ENCODE measurements at regions not wholly inside any gene's neighbourhood (a gene's known extent, or its start where the extent isn't known, plus 50 kb on each side); places are given as distances from the start of the nearest gene placed in this dataset.
"Not testable (repeated sequence)": the region's sequence is repeated elsewhere in the genome, so short reads cannot be mapped to it uniquely, and the experiment has no call there.

DNA sequence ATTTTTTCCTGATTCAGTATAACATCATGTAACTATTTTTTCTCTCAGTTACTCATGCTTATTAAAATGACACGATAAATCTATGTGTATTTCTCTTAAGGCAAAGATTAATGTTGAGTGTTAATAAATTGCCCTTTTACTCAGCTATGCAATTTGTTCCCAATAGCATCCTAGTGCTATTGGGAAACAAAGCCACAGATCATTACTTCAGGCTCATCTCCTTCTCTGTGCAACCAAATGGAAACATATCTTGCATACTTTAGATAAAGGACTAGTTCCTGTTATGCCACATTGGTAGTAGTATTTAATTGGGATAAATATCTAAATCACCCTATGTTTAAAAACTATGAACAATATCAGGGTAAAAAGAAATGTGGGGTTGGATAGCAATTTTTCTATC is 106.2 kb downstream of the PLPPR4 start:
- Histone ChIP-seq H3K27ac (no peak overlapping the region), H3K27me3 (no peaks in the 10 kb centered on the region)
- intact Hi-C loops (cut with DNase I; ENCODE audit: low total_unique reads), result no loop called here

DNA sequence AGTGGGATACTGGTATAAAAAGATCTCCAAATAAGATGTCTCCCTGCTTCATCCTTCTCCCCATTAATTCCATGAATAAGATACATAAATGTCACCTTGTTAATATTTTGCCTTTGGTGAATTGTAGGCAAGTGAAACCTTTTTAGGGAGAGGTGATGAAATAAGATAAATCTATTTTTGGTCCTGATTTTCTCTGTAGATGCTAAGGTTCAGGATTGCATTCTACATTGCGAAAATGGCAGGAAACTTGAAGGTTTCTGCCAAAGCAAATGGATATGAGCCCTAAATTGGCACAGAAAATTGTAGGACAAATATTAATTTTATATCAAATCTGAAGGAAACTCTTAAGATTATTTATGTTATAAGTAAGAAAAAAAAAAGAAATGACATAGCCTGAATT is 107.1 kb downstream of the PLPPR4 start:
- Histone ChIP-seq H3K9me3 (no peaks in the 10 kb centered on the region), H3K27ac (no peak overlapping the region), H3K4me3 (no peak overlapping the region), H3K36me3 (no peaks in the 10 kb centered on the region), H3K4me1 (no peaks in the 10 kb centered on the region), H3K27me3 (no peaks in the 10 kb centered on the region)
- intact Hi-C loops (cut with DNase I; ENCODE audit: low total_unique reads), result no loop called here
- TF ChIP-seq POLR2A (IDR thresholded peaks at IDR 0.05), result no peak
- TF ChIP-seq POLR2AphosphoS5 (IDR thresholded peaks at IDR 0.05), result no peak
- TF ChIP-seq, protein P1, sequence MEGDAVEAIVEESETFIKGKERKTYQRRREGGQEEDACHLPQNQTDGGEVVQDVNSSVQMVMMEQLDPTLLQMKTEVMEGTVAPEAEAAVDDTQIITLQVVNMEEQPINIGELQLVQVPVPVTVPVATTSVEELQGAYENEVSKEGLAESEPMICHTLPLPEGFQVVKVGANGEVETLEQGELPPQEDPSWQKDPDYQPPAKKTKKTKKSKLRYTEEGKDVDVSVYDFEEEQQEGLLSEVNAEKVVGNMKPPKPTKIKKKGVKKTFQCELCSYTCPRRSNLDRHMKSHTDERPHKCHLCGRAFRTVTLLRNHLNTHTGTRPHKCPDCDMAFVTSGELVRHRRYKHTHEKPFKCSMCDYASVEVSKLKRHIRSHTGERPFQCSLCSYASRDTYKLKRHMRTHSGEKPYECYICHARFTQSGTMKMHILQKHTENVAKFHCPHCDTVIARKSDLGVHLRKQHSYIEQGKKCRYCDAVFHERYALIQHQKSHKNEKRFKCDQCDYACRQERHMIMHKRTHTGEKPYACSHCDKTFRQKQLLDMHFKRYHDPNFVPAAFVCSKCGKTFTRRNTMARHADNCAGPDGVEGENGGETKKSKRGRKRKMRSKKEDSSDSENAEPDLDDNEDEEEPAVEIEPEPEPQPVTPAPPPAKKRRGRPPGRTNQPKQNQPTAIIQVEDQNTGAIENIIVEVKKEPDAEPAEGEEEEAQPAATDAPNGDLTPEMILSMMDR (IDR thresholded peaks at IDR 0.05), result no peak
- no peak for DNase-seq (ENCODE audit: low spot score in 2 of 2)

More for the DNA sequence above, 106.2 kb downstream of the PLPPR4 start:
- Histone ChIP-seq H3K9me3 (no peaks in the 10 kb centered on the region), H3K4me3 (no peak overlapping the region), H3K4me1 (no peaks in the 10 kb centered on the region), H3K36me3 (no peaks in the 10 kb centered on the region)
- DNase-seq (ENCODE audit: low spot score in 2 of 2), result no peak
- TF ChIP-seq, protein P1 (IDR thresholded peaks at IDR 0.05), result no peak
- TF ChIP-seq POLR2AphosphoS5 (IDR thresholded peaks at IDR 0.05) (no peak), POLR2A (IDR thresholded peaks at IDR 0.05) (no peak)

DNA sequence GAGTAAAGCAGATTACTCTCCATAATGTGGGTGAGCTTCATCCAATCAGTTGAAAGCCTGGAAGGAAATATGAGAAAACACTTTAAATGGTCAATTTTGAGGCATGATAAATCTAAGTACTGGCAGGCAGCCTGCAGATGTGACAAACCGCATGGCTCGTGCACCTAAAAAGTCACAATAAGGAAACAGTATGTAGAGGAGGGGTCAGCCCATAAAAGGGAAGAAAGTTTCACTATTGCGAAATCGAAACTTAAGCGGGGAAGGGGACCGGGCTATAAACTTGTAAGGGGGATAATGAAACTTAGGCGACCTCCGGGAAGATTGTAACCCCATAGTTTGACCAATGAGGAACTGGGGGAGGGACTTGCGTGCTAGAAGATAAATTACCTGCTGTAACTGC is 109.8 kb downstream of the PLPPR4 start:
- no peak for DNase-seq (ENCODE audit: low spot score in 2 of 2)
- TF ChIP-seq, protein P1 (IDR thresholded peaks at IDR 0.05), result no peak
- no peak for TF ChIP-seq POLR2A (IDR thresholded peaks at IDR 0.05)
- no peak for TF ChIP-seq POLR2AphosphoS5 (IDR thresholded peaks at IDR 0.05)

DNA sequence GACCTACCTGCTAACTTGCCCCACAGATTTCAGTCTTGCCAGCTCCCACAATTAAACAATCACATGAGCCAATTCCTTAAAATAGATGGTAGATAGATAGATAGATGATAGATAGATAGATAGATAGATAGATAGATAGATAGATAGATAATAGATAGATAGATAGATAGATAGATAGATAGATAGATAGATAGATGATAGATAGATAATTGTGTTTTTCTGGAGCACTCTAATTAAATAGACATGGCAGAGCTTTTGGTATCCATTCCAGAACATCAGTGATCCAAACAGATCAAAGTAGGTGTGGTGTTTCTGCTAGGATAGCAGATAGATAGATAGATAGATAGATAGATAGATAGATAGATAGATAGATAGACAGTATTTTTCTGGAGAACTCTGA is 110.4 kb downstream of the PLPPR4 start:
- DNase-seq (ENCODE audit: low spot score in 2 of 2); H3K27ac ChIP-seq; H3K4me3 ChIP-seq; H3K36me3 ChIP-seq; H3K27me3 ChIP-seq; H3K4me1 ChIP-seq; H3K9me3 ChIP-seq; intact Hi-C loops (cut with DNase I; ENCODE audit: low total_unique reads): not testable (repeated sequence)

More for the DNA sequence above, 109.8 kb downstream of the PLPPR4 start:
- H3K4me1 ChIP-seq, result no peaks in the 10 kb centered on the region
- H3K4me3 ChIP-seq, result no peak overlapping the region
- H3K27me3 ChIP-seq, result no peaks in the 10 kb centered on the region
- intact Hi-C loops (cut with DNase I; ENCODE audit: low total_unique reads), result no loop called here
- H3K9me3 ChIP-seq, result no peaks in the 10 kb centered on the region
- no peaks in the 10 kb centered on the region for H3K36me3 ChIP-seq
- no peak overlapping the region for H3K27ac ChIP-seq

DNA sequence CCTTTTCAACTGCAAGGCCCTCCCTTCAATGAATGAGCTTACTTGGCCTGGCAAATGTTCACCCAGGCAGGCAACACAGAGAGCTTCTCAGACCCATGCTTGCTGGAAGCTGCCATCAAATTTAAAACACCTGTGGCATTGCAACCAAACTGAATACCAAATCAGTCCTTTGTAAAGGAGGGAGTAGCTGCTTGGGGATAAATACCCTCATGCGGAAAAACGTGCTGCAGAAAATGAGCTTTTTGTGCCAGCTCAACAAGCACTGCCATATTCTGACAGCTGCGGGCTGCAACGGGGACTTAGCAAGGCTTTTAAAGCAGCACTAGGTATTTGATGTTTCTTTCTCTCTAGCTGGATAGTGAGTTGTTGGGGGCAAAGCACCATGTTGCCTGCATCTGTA is 119.7 kb downstream of the PLPPR4 start:
- TF ChIP-seq, protein P1 (IDR thresholded peaks at IDR 0.05), result no peak
- TF ChIP-seq POLR2AphosphoS5 (IDR thresholded peaks at IDR 0.05) (no peak), POLR2A (IDR thresholded peaks at IDR 0.05) (no peak)
- no peaks in the 10 kb centered on the region for H3K27me3 ChIP-seq
- H3K4me3 ChIP-seq, result no peak overlapping the region
- intact Hi-C loops (cut with DNase I; ENCODE audit: low total_unique reads), result no loop called here
- H3K27ac ChIP-seq, result no peak overlapping the region
- no peak for DNase-seq (ENCODE audit: low spot score in 2 of 2)
- no peaks in the 10 kb centered on the region for H3K9me3 ChIP-seq
- H3K36me3 ChIP-seq, result no peaks in the 10 kb centered on the region
- H3K4me1 ChIP-seq, result no peaks in the 10 kb centered on the region

DNA sequence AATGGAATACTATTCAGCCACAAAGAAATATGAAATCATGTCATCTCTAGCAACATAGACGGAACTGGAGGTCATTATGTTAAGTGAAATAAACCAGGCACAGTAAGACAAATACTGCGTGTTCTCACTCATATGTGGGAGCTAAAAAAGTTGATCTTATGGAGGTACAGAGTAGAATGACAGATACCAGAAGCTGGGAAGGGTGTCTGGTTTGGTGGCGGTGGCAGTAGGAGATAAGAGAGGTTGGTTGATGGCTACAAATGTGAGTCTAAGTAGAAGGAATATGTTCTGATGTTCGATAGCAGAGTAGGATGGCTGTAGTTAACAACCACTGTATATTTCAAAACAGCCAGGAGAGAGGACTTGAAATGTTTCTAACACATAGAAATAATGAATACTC is 121.6 kb downstream of the PLPPR4 start:
- intact Hi-C loops (cut with DNase I; ENCODE audit: low total_unique reads), result no loop called here

More for the DNA sequence above, 121.6 kb downstream of the PLPPR4 start:
- Histone ChIP-seq H3K9me3 (no peaks in the 10 kb centered on the region), H3K27ac (no peak overlapping the region), H3K36me3 (no peaks in the 10 kb centered on the region), H3K4me1 (no peaks in the 10 kb centered on the region), H3K27me3 (no peaks in the 10 kb centered on the region), H3K4me3 (no peak overlapping the region)
- TF ChIP-seq POLR2A (IDR thresholded peaks at IDR 0.05) (no peak), POLR2AphosphoS5 (IDR thresholded peaks at IDR 0.05) (no peak)
- TF ChIP-seq, protein P1 (IDR thresholded peaks at IDR 0.05), result no peak
- DNase-seq (ENCODE audit: low spot score in 2 of 2), result no peak
